Stimulated activated memory B cell treated with anti-CD40 and anti-IgM and Interleukin-4, amounts not matched to agents 10 μg/mL and 1 μg/mL and 100 μg/mL, for 72 hours (primary cell): ENCODE measurements at regions not wholly inside any gene's neighbourhood (a gene's known extent, or its start where the extent isn't known, plus 50 kb on each side); places are given as distances from the start of the nearest gene placed in this dataset.
A peak's percentile ranks its signal among the peaks of the same experiment; 100 is the strongest.
"Not testable (repeated sequence)": the region's sequence is repeated elsewhere in the genome, so short reads cannot be mapped to it uniquely, and the experiment has no call there.

Experiments used
- ATAC-seq: fragments of 150-1000 bp; cut with Tn5 transposase; 2 replicates; pipeline ENCODE4 v1.10.0; 2021
- H3K27ac Mint-ChIP-seq: one replicate; pipeline ENCODE4 v1.8.0; 2022; ENCODE audit warnings: mild to moderate bottlenecking, mixed read lengths
- H3K27me3 Mint-ChIP-seq: one replicate; pipeline ENCODE4 v1.8.0; 2022; ENCODE audit warnings: mixed read lengths
- H3K36me3 Mint-ChIP-seq: one replicate; pipeline ENCODE4 v1.8.0; 2022; ENCODE audit warnings: mixed read lengths
- H3K4me1 Mint-ChIP-seq: one replicate; pipeline ENCODE4 v1.8.0; 2022; ENCODE audit warnings: mixed read lengths
- H3K4me3 Mint-ChIP-seq: one replicate; pipeline ENCODE4 v1.8.0; 2022; ENCODE audit warnings: mild to moderate bottlenecking, moderate library complexity, mixed read lengths
- H3K9me3 Mint-ChIP-seq: one replicate; pipeline ENCODE4 v1.8.0; 2022; ENCODE audit warnings: mixed read lengths

- H3K4me1 Mint-ChIP-seq, result peaks cover 6% of the 10 kb centered on the region
- H3K27ac Mint-ChIP-seq, result no peak overlapping the region
- peaks cover 6% of the 10 kb centered on the region for H3K9me3 Mint-ChIP-seq
- no peak overlapping the region for H3K4me3 Mint-ChIP-seq
- no peaks in the 10 kb centered on the region for H3K36me3 Mint-ChIP-seq
- ATAC-seq, result no peak
- H3K27me3 Mint-ChIP-seq, result no peaks in the 10 kb centered on the region
These were observed 327.2 kb upstream of the CITED2 start for GRCh38 chr6:139701695-139702094.

GRCh38 chr6:139701003-139701402 lies 326.6 kb upstream of the CITED2 start:
- no peak overlapping the region for H3K4me3 Mint-ChIP-seq
- H3K36me3 Mint-ChIP-seq, result no peaks in the 10 kb centered on the region
- no peak for ATAC-seq
- no peak overlapping the region for H3K27ac Mint-ChIP-seq
- H3K9me3 Mint-ChIP-seq, result peaks cover 6% of the 10 kb centered on the region
- H3K27me3 Mint-ChIP-seq, result no peaks in the 10 kb centered on the region
- peaks cover 8% of the 10 kb centered on the region for H3K4me1 Mint-ChIP-seq

- Mint-ChIP-seq H3K4me1 (peaks cover 8% of the 10 kb centered on the region), H3K9me3 (no peaks in the 10 kb centered on the region), H3K4me3 (no peak overlapping the region), H3K36me3 (no peaks in the 10 kb centered on the region), H3K27ac (no peak overlapping the region), H3K27me3 (no peaks in the 10 kb centered on the region)
- no peak for ATAC-seq
These were observed 325.5 kb upstream of the CITED2 start for GRCh38 chr6:139699911-139700310.

- no peaks in the 10 kb centered on the region for H3K36me3 Mint-ChIP-seq
- H3K27ac Mint-ChIP-seq, result no peak overlapping the region
- no peaks in the 10 kb centered on the region for H3K9me3 Mint-ChIP-seq
- peaks cover 8% of the 10 kb centered on the region for H3K4me1 Mint-ChIP-seq
- H3K4me3 Mint-ChIP-seq, result no peak overlapping the region
- ATAC-seq, result no peak
- no peaks in the 10 kb centered on the region for H3K27me3 Mint-ChIP-seq
These were observed 324.9 kb upstream of the CITED2 start for GRCh38 chr6:139699335-139699734.

- no peaks in the 10 kb centered on the region for H3K9me3 Mint-ChIP-seq
- no peak overlapping the region for H3K27ac Mint-ChIP-seq
- peaks cover 8% of the 10 kb centered on the region for H3K4me1 Mint-ChIP-seq
- H3K36me3 Mint-ChIP-seq, result no peaks in the 10 kb centered on the region
- ATAC-seq, result no peak
- no peaks in the 10 kb centered on the region for H3K27me3 Mint-ChIP-seq
- H3K4me3 Mint-ChIP-seq, result no peak overlapping the region
These were observed 324.2 kb upstream of the CITED2 start for GRCh38 chr6:139698526-139699176.

- not testable (repeated sequence) for H3K27ac Mint-ChIP-seq, H3K27me3 Mint-ChIP-seq, H3K4me3 Mint-ChIP-seq, H3K9me3 Mint-ChIP-seq, H3K4me1 Mint-ChIP-seq, H3K36me3 Mint-ChIP-seq, ATAC-seq
These were observed 323.4 kb upstream of the CITED2 start for GRCh38 chr6:139697856-139698255.

- H3K9me3 Mint-ChIP-seq, ATAC-seq, H3K36me3 Mint-ChIP-seq, H3K4me1 Mint-ChIP-seq, H3K27me3 Mint-ChIP-seq, H3K27ac Mint-ChIP-seq: not testable (repeated sequence)
- H3K4me3 Mint-ChIP-seq, result peak overlapping the region; percentile 66
These were observed 322.5 kb upstream of the CITED2 start for GRCh38 chr6:139696991-139697390.

- no peak for ATAC-seq
- H3K4me1 Mint-ChIP-seq, result peaks cover 8% of the 10 kb centered on the region
These were observed 320.9 kb upstream of the CITED2 start for GRCh38 chr6:139695361-139695760.

GRCh38 chr6:139693735-139694134 lies 319.3 kb upstream of the CITED2 start:
- Mint-ChIP-seq H3K27ac (no peak overlapping the region), H3K27me3 (peaks cover 18% of the 10 kb centered on the region), H3K36me3 (no peaks in the 10 kb centered on the region), H3K9me3 (no peaks in the 10 kb centered on the region), H3K4me3 (no peak overlapping the region), H3K4me1 (peaks cover 8% of the 10 kb centered on the region)
- ATAC-seq, result no peak

More at GRCh38 chr6:139695361-139695760, 320.9 kb upstream of the CITED2 start:
- Mint-ChIP-seq H3K27ac (no peak overlapping the region), H3K4me3 (no peak overlapping the region), H3K36me3 (no peaks in the 10 kb centered on the region), H3K27me3 (peaks cover 18% of the 10 kb centered on the region), H3K9me3 (no peaks in the 10 kb centered on the region)

GRCh38 chr6:139690007-139690406 lies 315.6 kb upstream of the CITED2 start:
- H3K4me3 Mint-ChIP-seq, result no peak overlapping the region
- H3K4me1 Mint-ChIP-seq, result no peaks in the 10 kb centered on the region
- peaks cover 18% of the 10 kb centered on the region for H3K27me3 Mint-ChIP-seq
- ATAC-seq, result no peak
- H3K36me3 Mint-ChIP-seq, result no peaks in the 10 kb centered on the region
- H3K27ac Mint-ChIP-seq, result no peak overlapping the region
- no peaks in the 10 kb centered on the region for H3K9me3 Mint-ChIP-seq

GRCh38 chr6:139687055-139687454 lies 312.6 kb upstream of the CITED2 start:
- ATAC-seq, result no peak
- Mint-ChIP-seq H3K27me3 (peaks cover 10% of the 10 kb centered on the region), H3K36me3 (no peaks in the 10 kb centered on the region), H3K4me1 (no peaks in the 10 kb centered on the region), H3K9me3 (no peaks in the 10 kb centered on the region), H3K27ac (no peak overlapping the region), H3K4me3 (no peak overlapping the region)

GRCh38 chr6:139686308-139686707 lies 311.9 kb upstream of the CITED2 start:
- Mint-ChIP-seq H3K9me3 (no peaks in the 10 kb centered on the region), H3K36me3 (no peaks in the 10 kb centered on the region), H3K4me1 (no peaks in the 10 kb centered on the region), H3K27me3 (peaks cover 3% of the 10 kb centered on the region), H3K4me3 (no peak overlapping the region), H3K27ac (no peak overlapping the region)
- no peak for ATAC-seq

- ATAC-seq, result no peak
- Mint-ChIP-seq H3K4me3 (no peak overlapping the region), H3K36me3 (no peaks in the 10 kb centered on the region), H3K27ac (no peak overlapping the region), H3K27me3 (no peaks in the 10 kb centered on the region), H3K9me3 (no peaks in the 10 kb centered on the region), H3K4me1 (no peaks in the 10 kb centered on the region)
These were observed 310.6 kb upstream of the CITED2 start for GRCh38 chr6:139685009-139685408.

- H3K27ac Mint-ChIP-seq, result no peak overlapping the region
- no peaks in the 10 kb centered on the region for H3K9me3 Mint-ChIP-seq
- no peak overlapping the region for H3K4me3 Mint-ChIP-seq
- H3K4me1 Mint-ChIP-seq, result no peaks in the 10 kb centered on the region
- no peaks in the 10 kb centered on the region for H3K36me3 Mint-ChIP-seq
- ATAC-seq, result no peak
- no peaks in the 10 kb centered on the region for H3K27me3 Mint-ChIP-seq
These were observed 306.4 kb upstream of the CITED2 start for GRCh38 chr6:139680819-139681218.

GRCh38 chr6:139679516-139680179 lies 305.2 kb upstream of the CITED2 start:
- H3K4me1 Mint-ChIP-seq, result no peaks in the 10 kb centered on the region
- H3K27me3 Mint-ChIP-seq, result no peaks in the 10 kb centered on the region
- H3K36me3 Mint-ChIP-seq, result no peaks in the 10 kb centered on the region
- no peak overlapping the region for H3K27ac Mint-ChIP-seq
- ATAC-seq, result no peak
- H3K4me3 Mint-ChIP-seq, result no peak overlapping the region
- H3K9me3 Mint-ChIP-seq, result no peaks in the 10 kb centered on the region

- Mint-ChIP-seq H3K4me1 (no peaks in the 10 kb centered on the region), H3K27ac (no peak overlapping the region), H3K9me3 (peaks cover 2% of the 10 kb centered on the region), H3K36me3 (no peaks in the 10 kb centered on the region), H3K27me3 (no peaks in the 10 kb centered on the region), H3K4me3 (no peak overlapping the region)
- ATAC-seq, result no peak
These were observed 302.3 kb upstream of the CITED2 start for GRCh38 chr6:139676718-139677117.
